ENCODE measurements at regions not wholly inside any gene's neighbourhood (a gene's known extent, or its start where the extent isn't known, plus 50 kb on each side); places are given as distances from the start of the nearest gene placed in this dataset.

- Histone ChIP-seq H3K27ac (no peak overlapping the region), H3K4me1 (ENCODE audit: insufficient read depth) (no peaks in the 10 kb centered on the region), H3K9me3 (no peaks in the 10 kb centered on the region), H3K4me3 (no peak overlapping the region), H3K36me3 (no peaks in the 10 kb centered on the region), H3K27me3 (no peaks in the 10 kb centered on the region)
- no peak for DNase-seq
- TF ChIP-seq POLR2A (IDR thresholded peaks at IDR 0.05) (no peak), CTCF (IDR thresholded peaks at IDR 0.05) (no peak), EP300 (IDR thresholded peaks at IDR 0.05) (no peak)
- intact Hi-C loops (cut with DNase I) = no loop called here
- WGBS, 3 donors = 92 to 95% (median 95%) methylated on average over 2 of the region's 2 CpGs
Measured at GRCh38 chr2:167863377-167863776, 384.0 kb downstream of the STK39 start.

- no peaks in the 10 kb centered on the region for H3K27me3 ChIP-seq
- H3K4me1 ChIP-seq (ENCODE audit: insufficient read depth) = no peaks in the 10 kb centered on the region
- H3K4me3 ChIP-seq = no peak overlapping the region
- WGBS, 3 donors = 75 to 82% (median 76%) methylated on average over 3 of the region's 3 CpGs
- no peaks in the 10 kb centered on the region for H3K9me3 ChIP-seq
- intact Hi-C loops (cut with DNase I) = no loop called here
- no peak overlapping the region for H3K27ac ChIP-seq
- TF ChIP-seq POLR2A (IDR thresholded peaks at IDR 0.05) = no peak
- TF ChIP-seq CTCF (IDR thresholded peaks at IDR 0.05) = no peak
- TF ChIP-seq EP300 (IDR thresholded peaks at IDR 0.05) = no peak
- no peaks in the 10 kb centered on the region for H3K36me3 ChIP-seq
- DNase-seq = no peak
Measured at GRCh38 chr2:167862782-167863181, 384.6 kb downstream of the STK39 start.

DNA sequence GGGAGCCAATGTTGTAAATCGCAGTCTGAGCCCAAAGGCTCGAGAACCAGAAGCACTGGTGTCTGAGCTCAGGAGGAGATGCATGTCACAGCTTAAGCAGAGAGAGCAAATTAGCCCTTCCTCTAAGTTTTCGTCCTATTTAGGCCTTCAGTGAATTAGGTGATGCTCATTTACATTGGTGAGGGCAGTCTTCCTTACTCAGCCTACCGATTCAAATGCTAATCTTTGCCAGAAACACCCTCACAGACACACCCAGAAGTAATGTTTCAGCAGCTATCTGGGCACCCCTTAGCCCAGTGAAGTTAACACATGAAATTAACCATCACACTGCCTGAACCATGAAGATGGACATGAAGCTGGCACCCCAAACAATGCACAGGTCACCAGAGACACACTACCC, 385.1 kb downstream of the STK39 start:
- H3K4me3 ChIP-seq = no peak overlapping the region
- no peak for DNase-seq
- H3K27me3 ChIP-seq = no peaks in the 10 kb centered on the region
- H3K4me1 ChIP-seq (ENCODE audit: insufficient read depth) = no peaks in the 10 kb centered on the region
- TF ChIP-seq CTCF (IDR thresholded peaks at IDR 0.05) = no peak
- TF ChIP-seq POLR2A (IDR thresholded peaks at IDR 0.05) = no peak
- TF ChIP-seq EP300 (IDR thresholded peaks at IDR 0.05) = no peak
- no peak overlapping the region for H3K27ac ChIP-seq
- no peaks in the 10 kb centered on the region for H3K36me3 ChIP-seq
- 93 to 95% (median 95%) methylated on average over 4 of the region's 4 CpGs for WGBS, 3 donors
- no peaks in the 10 kb centered on the region for H3K9me3 ChIP-seq
- intact Hi-C loops (cut with DNase I) = no loop called here

DNA sequence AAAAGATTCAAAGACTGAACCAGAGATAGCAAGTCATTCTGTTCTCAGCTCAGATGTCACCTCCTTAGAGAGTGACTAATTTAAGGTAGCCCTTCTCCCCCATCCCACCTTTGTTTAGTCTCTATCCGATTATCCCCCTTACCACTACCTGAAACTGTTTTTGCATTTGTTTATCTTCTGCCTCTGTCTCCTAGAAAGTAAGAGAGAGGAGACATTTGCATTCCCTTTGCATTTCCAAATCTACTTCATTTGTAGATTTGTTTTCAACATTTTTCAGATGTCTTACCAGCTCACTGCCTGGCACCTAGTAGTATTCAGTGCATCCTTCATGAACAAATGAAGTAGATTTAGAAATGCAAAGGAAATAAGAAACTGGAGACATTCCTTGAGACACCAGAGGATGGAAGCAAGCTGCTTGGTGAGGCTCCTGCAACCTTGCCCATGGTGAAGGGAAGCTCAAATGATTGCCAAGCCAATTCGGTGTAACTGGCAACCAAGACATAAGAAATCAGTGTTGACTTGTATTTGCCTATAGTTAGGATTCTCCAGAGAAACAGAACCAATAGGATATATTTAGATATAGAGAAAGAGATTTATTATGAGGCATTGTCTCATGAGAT, 385.7 kb downstream of the STK39 start:
- 57 to 80% (median 74%) methylated on average over 2 of the region's 2 CpGs for WGBS, 3 donors
- no peaks in the 10 kb centered on the region for H3K9me3 ChIP-seq
- no peak overlapping the region for H3K27ac ChIP-seq
- DNase-seq = no peak
- no peaks in the 10 kb centered on the region for H3K36me3 ChIP-seq
- intact Hi-C loops (cut with DNase I) = no loop called here
- no peaks in the 10 kb centered on the region for H3K27me3 ChIP-seq
- H3K4me3 ChIP-seq = no peak overlapping the region
- H3K4me1 ChIP-seq (ENCODE audit: insufficient read depth) = no peaks in the 10 kb centered on the region
- TF ChIP-seq EP300 (IDR thresholded peaks at IDR 0.05) (no peak), CTCF (IDR thresholded peaks at IDR 0.05) (no peak), POLR2A (IDR thresholded peaks at IDR 0.05) (no peak)
